Activated naive CD4-positive, alpha-beta T cell treated with anti-CD3 and anti-CD28 coated beads for 36 hours (primary cell): ENCODE measurements at regions not wholly inside any gene's neighbourhood (a gene's known extent, or its start where the extent isn't known, plus 50 kb on each side); places are given as distances from the start of the nearest gene placed in this dataset.

Experiments
- CTCF ChIA-PET: fragments of 350-600 bp; sonication (Branson Sonifier 250); formaldehyde crosslinking; loops from one replicate; lab custom pipeline; 2021; ENCODE audit warnings: antibody characterized with exemption; lab: Charles Lee
- DNase-seq: peaks from one replicate; pipeline ENCODE4 v3.0.0-alpha.2; 2020
- H3K27ac Mint-ChIP-seq: one replicate; pipeline ENCODE4 v1.8.0; 2021; ENCODE audit warnings: mild to moderate bottlenecking, mixed read lengths
- H3K27me3 Mint-ChIP-seq: one replicate; pipeline ENCODE4 v1.8.0; 2021; ENCODE audit warnings: low read depth, mixed read lengths
- H3K36me3 Mint-ChIP-seq: one replicate; pipeline ENCODE4 v1.8.0; 2021; ENCODE audit warnings: low read depth, mixed read lengths
- H3K4me1 Mint-ChIP-seq: one replicate; pipeline ENCODE4 v1.8.0; 2021; ENCODE audit warnings: low read depth, mixed read lengths
- H3K4me3 Mint-ChIP-seq: one replicate; pipeline ENCODE4 v1.8.0; 2021; ENCODE audit warnings: mild to moderate bottlenecking, moderate library complexity, mixed read lengths
- H3K9me3 Mint-ChIP-seq: one replicate; pipeline ENCODE4 v1.8.0; 2021; ENCODE audit warnings: mixed read lengths
- intact Hi-C: fragments of 100-400 bp; cut with micrococcal nuclease; formaldehyde crosslinking; loops from one replicate; pipeline ENCODE4 v1.15.1; 2023

- H3K36me3 Mint-ChIP-seq, result no peaks in the 10 kb centered on the region
- no peak overlapping the region for H3K4me3 Mint-ChIP-seq
- intact Hi-C loops, result no loop called here
- CTCF ChIA-PET, result interaction anchor here (1.2 kb wide), 1 partner anchor 8 kb away, joined by 4 read pairs; no protein-coding TSS in a partner anchor
- H3K27ac Mint-ChIP-seq, result no peak overlapping the region
- no peaks in the 10 kb centered on the region for H3K9me3 Mint-ChIP-seq
- peaks cover 9% of the 10 kb centered on the region for H3K27me3 Mint-ChIP-seq
- no peaks in the 10 kb centered on the region for H3K4me1 Mint-ChIP-seq
- no peak for DNase-seq
Measured at GRCh38 chr15:94070356-94071295, 160.7 kb upstream of the MCTP2 start.

- Mint-ChIP-seq H3K27ac (no peak overlapping the region), H3K4me3 (no peak overlapping the region), H3K4me1 (no peaks in the 10 kb centered on the region), H3K9me3 (no peaks in the 10 kb centered on the region), H3K36me3 (no peaks in the 10 kb centered on the region), H3K27me3 (peaks cover 15% of the 10 kb centered on the region)
- DNase-seq, result no peak
- intact Hi-C loops, result no loop called here
- CTCF ChIA-PET, result interaction anchor here (1.2 kb wide), 1 partner anchor 9 kb away, joined by 4 read pairs; no protein-coding TSS in a partner anchor
Measured at GRCh38 chr15:94069844-94070243, 161.5 kb upstream of the MCTP2 start.

GRCh38 chr15:94066811-94067210 lies 164.6 kb upstream of the MCTP2 start:
- DNase-seq, result no peak
- peaks cover 21% of the 10 kb centered on the region for H3K27me3 Mint-ChIP-seq
- CTCF ChIA-PET, result interaction anchor here (0.6 kb wide), 1 partner anchor 480 kb away, joined by 3 read pairs; no protein-coding TSS in a partner anchor
- no peaks in the 10 kb centered on the region for H3K4me1 Mint-ChIP-seq
- no peaks in the 10 kb centered on the region for H3K36me3 Mint-ChIP-seq
- no peak overlapping the region for H3K27ac Mint-ChIP-seq
- H3K4me3 Mint-ChIP-seq, result no peak overlapping the region
- no peaks in the 10 kb centered on the region for H3K9me3 Mint-ChIP-seq
- intact Hi-C loops, result no loop called here

GRCh38 chr15:94066046-94066445 lies 165.3 kb upstream of the MCTP2 start:
- Mint-ChIP-seq H3K27ac (no peak overlapping the region), H3K27me3 (peaks cover 19% of the 10 kb centered on the region), H3K4me1 (no peaks in the 10 kb centered on the region), H3K4me3 (no peak overlapping the region), H3K36me3 (no peaks in the 10 kb centered on the region), H3K9me3 (no peaks in the 10 kb centered on the region)
- CTCF ChIA-PET, result interaction anchor here (0.6 kb wide), 1 partner anchor 480 kb away, joined by 3 read pairs; no protein-coding TSS in a partner anchor
- intact Hi-C loops, result no loop called here
- no peak for DNase-seq

GRCh38 chr15:94064676-94065313 lies 166.6 kb upstream of the MCTP2 start:
- CTCF ChIA-PET, result no interaction called here
- no peaks in the 10 kb centered on the region for H3K36me3 Mint-ChIP-seq

GRCh38 chr15:94061041-94061440 lies 170.3 kb upstream of the MCTP2 start:
- intact Hi-C loops, result no loop called here
- CTCF ChIA-PET, result no interaction called here
- H3K4me3 Mint-ChIP-seq, result no peak overlapping the region
- no peaks in the 10 kb centered on the region for H3K9me3 Mint-ChIP-seq
- H3K36me3 Mint-ChIP-seq, result no peaks in the 10 kb centered on the region
- peaks cover 29% of the 10 kb centered on the region for H3K27me3 Mint-ChIP-seq
- no peak for DNase-seq
- no peaks in the 10 kb centered on the region for H3K4me1 Mint-ChIP-seq
- no peak overlapping the region for H3K27ac Mint-ChIP-seq

More at GRCh38 chr15:94064676-94065313, 166.6 kb upstream of the MCTP2 start:
- H3K27ac Mint-ChIP-seq, result no peak overlapping the region
- H3K9me3 Mint-ChIP-seq, result no peaks in the 10 kb centered on the region
- no peak for DNase-seq
- intact Hi-C loops, result no loop called here
- no peak overlapping the region for H3K4me3 Mint-ChIP-seq
- H3K27me3 Mint-ChIP-seq, result peaks cover 13% of the 10 kb centered on the region
- no peaks in the 10 kb centered on the region for H3K4me1 Mint-ChIP-seq

GRCh38 chr15:94059013-94059587 lies 172.3 kb upstream of the MCTP2 start:
- CTCF ChIA-PET, result no interaction called here
- intact Hi-C loops, result no loop called here
- H3K27ac Mint-ChIP-seq, result no peak overlapping the region

GRCh38 chr15:94057305-94057704 lies 174.1 kb upstream of the MCTP2 start:
- CTCF ChIA-PET, result no interaction called here

More at GRCh38 chr15:94059013-94059587, 172.3 kb upstream of the MCTP2 start:
- Mint-ChIP-seq H3K27me3 (peaks cover 25% of the 10 kb centered on the region), H3K36me3 (no peaks in the 10 kb centered on the region), H3K4me3 (no peak overlapping the region), H3K9me3 (peaks cover 1% of the 10 kb centered on the region), H3K4me1 (no peaks in the 10 kb centered on the region)
- DNase-seq, result no peak

GRCh38 chr15:94056314-94056713 lies 175.0 kb upstream of the MCTP2 start:
- no peaks in the 10 kb centered on the region for H3K4me1 Mint-ChIP-seq
- peaks cover 18% of the 10 kb centered on the region for H3K27me3 Mint-ChIP-seq
- intact Hi-C loops, result no loop called here
- no peak for DNase-seq
- no peaks in the 10 kb centered on the region for H3K36me3 Mint-ChIP-seq
- peaks cover 1% of the 10 kb centered on the region for H3K9me3 Mint-ChIP-seq
- no peak overlapping the region for H3K27ac Mint-ChIP-seq
- H3K4me3 Mint-ChIP-seq, result no peak overlapping the region
- CTCF ChIA-PET, result no interaction called here

More at GRCh38 chr15:94057305-94057704, 174.1 kb upstream of the MCTP2 start:
- Mint-ChIP-seq H3K27ac (no peak overlapping the region), H3K4me3 (no peak overlapping the region), H3K27me3 (peaks cover 20% of the 10 kb centered on the region), H3K36me3 (no peaks in the 10 kb centered on the region), H3K4me1 (no peaks in the 10 kb centered on the region), H3K9me3 (peaks cover 1% of the 10 kb centered on the region)
- intact Hi-C loops, result no loop called here
- DNase-seq, result no peak

- H3K4me3 Mint-ChIP-seq, result no peak overlapping the region
- H3K27me3 Mint-ChIP-seq, result peaks cover 16% of the 10 kb centered on the region
- no peaks in the 10 kb centered on the region for H3K4me1 Mint-ChIP-seq
- H3K27ac Mint-ChIP-seq, result no peak overlapping the region
- CTCF ChIA-PET, result no interaction called here
- no peak for DNase-seq
- H3K36me3 Mint-ChIP-seq, result no peaks in the 10 kb centered on the region
- H3K9me3 Mint-ChIP-seq, result peaks cover 1% of the 10 kb centered on the region
- intact Hi-C loops, result no loop called here
Measured at GRCh38 chr15:94053626-94054025, 177.7 kb upstream of the MCTP2 start.

GRCh38 chr15:94052711-94053110 lies 178.7 kb upstream of the MCTP2 start:
- H3K9me3 Mint-ChIP-seq, result peaks cover 1% of the 10 kb centered on the region
- H3K36me3 Mint-ChIP-seq, result no peaks in the 10 kb centered on the region
- no peaks in the 10 kb centered on the region for H3K4me1 Mint-ChIP-seq
- no peak overlapping the region for H3K27ac Mint-ChIP-seq
- CTCF ChIA-PET, result no interaction called here
- intact Hi-C loops, result no loop called here
- no peak overlapping the region for H3K4me3 Mint-ChIP-seq
- DNase-seq, result no peak
- H3K27me3 Mint-ChIP-seq, result peaks cover 17% of the 10 kb centered on the region

GRCh38 chr15:94047566-94047965 lies 183.8 kb upstream of the MCTP2 start:
- CTCF ChIA-PET, result no interaction called here
- intact Hi-C loops, result no loop called here
- no peaks in the 10 kb centered on the region for H3K9me3 Mint-ChIP-seq
- H3K27me3 Mint-ChIP-seq, result peaks cover 8% of the 10 kb centered on the region
- no peak overlapping the region for H3K27ac Mint-ChIP-seq
- H3K36me3 Mint-ChIP-seq, result no peaks in the 10 kb centered on the region
- no peak overlapping the region for H3K4me3 Mint-ChIP-seq
- H3K4me1 Mint-ChIP-seq, result no peaks in the 10 kb centered on the region
- no peak for DNase-seq
